ENCODE measurements at regions not wholly inside any gene's neighbourhood (a gene's known extent, or its start where the extent isn't known, plus 50 kb on each side); places are given as distances from the start of the nearest gene placed in this dataset.

DNA sequence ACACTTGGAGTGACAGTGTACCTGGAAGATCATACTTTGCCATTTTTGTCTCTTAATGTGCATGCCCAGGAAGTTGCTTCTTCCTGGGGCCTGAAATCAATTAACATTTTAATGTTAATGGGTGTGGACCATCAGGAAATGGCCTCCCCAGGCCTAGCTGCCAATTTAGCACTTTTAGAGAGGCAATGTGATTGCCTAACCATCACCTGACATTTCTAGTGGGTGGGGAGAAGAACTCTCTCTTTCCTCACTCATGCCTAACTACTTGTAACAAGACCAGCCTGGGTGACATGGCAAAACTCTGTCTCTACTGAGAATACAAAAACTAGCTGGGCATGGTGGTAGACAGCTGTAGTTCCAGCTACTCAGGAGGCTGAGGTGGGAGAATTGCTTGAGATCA lies 549.0 kb upstream of the RGS18 start:
- no peaks in the 10 kb centered on the region for H3K9me3 ChIP-seq
- TF ChIP-seq, protein P1, sequence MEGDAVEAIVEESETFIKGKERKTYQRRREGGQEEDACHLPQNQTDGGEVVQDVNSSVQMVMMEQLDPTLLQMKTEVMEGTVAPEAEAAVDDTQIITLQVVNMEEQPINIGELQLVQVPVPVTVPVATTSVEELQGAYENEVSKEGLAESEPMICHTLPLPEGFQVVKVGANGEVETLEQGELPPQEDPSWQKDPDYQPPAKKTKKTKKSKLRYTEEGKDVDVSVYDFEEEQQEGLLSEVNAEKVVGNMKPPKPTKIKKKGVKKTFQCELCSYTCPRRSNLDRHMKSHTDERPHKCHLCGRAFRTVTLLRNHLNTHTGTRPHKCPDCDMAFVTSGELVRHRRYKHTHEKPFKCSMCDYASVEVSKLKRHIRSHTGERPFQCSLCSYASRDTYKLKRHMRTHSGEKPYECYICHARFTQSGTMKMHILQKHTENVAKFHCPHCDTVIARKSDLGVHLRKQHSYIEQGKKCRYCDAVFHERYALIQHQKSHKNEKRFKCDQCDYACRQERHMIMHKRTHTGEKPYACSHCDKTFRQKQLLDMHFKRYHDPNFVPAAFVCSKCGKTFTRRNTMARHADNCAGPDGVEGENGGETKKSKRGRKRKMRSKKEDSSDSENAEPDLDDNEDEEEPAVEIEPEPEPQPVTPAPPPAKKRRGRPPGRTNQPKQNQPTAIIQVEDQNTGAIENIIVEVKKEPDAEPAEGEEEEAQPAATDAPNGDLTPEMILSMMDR (IDR thresholded peaks at IDR 0.05), result no peak
- H3K4me3 ChIP-seq, result no peak overlapping the region
- no peaks in the 10 kb centered on the region for H3K27me3 ChIP-seq
- no peaks in the 10 kb centered on the region for H3K4me1 ChIP-seq
- H3K9ac ChIP-seq (ENCODE audit: low read depth in 2 of 2, low read length in 2 of 2), result no peak overlapping the region
- no peaks in the 10 kb centered on the region for H3K36me3 ChIP-seq
- intact Hi-C loops (cut with DNase I), result no loop called here
- no peak overlapping the region for H3K27ac ChIP-seq
- DNase-seq, result no peak

DNA sequence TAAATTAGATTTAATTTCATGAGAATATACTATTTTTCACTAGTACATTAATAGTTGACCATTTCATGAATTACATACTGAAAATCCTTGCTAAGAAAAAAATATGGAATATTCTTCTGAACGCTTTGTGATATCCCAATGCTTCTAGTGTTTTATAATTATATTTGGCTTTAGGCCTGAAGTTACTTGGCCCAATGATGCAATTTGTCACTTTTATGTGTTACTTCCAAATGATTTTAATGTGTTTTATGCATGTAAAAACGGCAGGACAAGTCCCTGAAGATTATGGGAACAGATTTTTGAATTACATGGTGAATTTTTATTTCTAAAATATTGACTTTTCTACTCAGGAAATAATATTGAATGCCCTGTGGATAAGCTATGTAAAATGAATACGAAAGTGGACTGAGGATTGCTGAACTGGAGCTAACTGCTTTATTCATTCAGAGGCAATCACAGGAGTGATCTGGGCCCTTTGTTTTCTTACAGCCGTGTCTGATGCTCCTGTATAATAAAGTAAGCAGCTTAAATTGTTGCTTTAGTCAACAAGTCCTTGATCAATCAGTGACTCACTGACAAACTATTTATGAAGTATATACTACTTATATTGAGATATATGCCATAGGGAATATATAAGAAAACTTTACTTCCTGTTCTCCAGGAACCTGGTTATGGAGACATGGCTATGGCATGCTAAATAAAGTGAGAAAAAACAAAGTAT lies 543.0 kb upstream of the RGS18 start:
- H3K27ac ChIP-seq, result no peak overlapping the region
- TF ChIP-seq, protein P1 (IDR thresholded peaks at IDR 0.05), result no peak
- DNase-seq, result no peak
- no peaks in the 10 kb centered on the region for H3K4me1 ChIP-seq
- no peak overlapping the region for H3K9ac ChIP-seq (ENCODE audit: low read depth in 2 of 2, low read length in 2 of 2)
- no peaks in the 10 kb centered on the region for H3K27me3 ChIP-seq
- no peaks in the 10 kb centered on the region for H3K9me3 ChIP-seq
- no peaks in the 10 kb centered on the region for H3K36me3 ChIP-seq
- no peak overlapping the region for H3K4me3 ChIP-seq
- intact Hi-C loops (cut with DNase I), result no loop called here

DNA sequence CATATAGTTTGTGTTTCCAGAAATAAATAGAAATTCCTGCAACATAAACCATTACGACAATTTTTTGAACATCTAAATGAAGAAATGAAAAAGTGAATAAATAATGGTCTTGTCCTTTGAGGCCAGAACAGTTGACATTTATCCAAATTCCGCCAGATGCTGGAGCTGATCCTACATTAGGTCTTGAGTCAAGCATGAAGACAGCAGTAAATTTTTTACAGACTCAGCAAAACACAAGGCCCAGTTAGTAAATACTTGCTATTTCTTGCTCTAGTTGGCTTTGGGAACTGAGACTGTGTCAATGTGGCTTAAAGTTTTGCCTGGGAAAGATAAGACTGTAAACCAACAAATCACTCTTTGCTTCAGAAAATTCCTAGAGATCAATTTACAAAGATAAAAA lies 540.1 kb upstream of the RGS18 start:
- TF ChIP-seq, protein P1 (IDR thresholded peaks at IDR 0.05), result no peak
- DNase-seq, result no peak
- intact Hi-C loops (cut with DNase I), result no loop called here
- Histone ChIP-seq H3K36me3 (no peaks in the 10 kb centered on the region), H3K9ac (ENCODE audit: low read depth in 2 of 2, low read length in 2 of 2) (no peak overlapping the region), H3K27ac (no peak overlapping the region), H3K9me3 (no peaks in the 10 kb centered on the region), H3K4me3 (no peak overlapping the region), H3K4me1 (no peaks in the 10 kb centered on the region), H3K27me3 (no peaks in the 10 kb centered on the region)

DNA sequence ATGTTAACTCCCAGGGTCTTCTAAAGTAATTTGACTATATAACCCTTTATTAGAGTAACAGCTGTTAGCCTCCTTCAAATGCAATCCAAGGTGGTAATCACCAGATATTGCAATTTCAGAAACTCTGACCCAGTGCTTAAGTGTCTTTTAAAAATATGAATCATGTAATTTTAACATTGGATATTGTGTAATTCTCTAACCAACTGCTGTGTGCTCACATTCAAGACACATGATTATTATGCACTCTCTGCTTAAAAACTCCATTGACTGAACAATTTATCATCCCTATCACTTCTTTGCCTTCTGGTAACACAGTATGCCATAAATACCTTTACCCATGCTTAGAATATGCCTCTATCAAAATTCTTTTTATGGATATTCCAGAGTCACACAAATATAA lies 537.4 kb upstream of the RGS18 start:
- Histone ChIP-seq H3K9ac (ENCODE audit: low read depth in 2 of 2, low read length in 2 of 2) (no peak overlapping the region), H3K9me3 (no peaks in the 10 kb centered on the region), H3K27ac (no peak overlapping the region), H3K36me3 (no peaks in the 10 kb centered on the region), H3K4me1 (no peaks in the 10 kb centered on the region), H3K4me3 (no peak overlapping the region), H3K27me3 (no peaks in the 10 kb centered on the region)
- intact Hi-C loops (cut with DNase I), result no loop called here
- DNase-seq, result no peak
- TF ChIP-seq, protein P1 (IDR thresholded peaks at IDR 0.05), result no peak

DNA sequence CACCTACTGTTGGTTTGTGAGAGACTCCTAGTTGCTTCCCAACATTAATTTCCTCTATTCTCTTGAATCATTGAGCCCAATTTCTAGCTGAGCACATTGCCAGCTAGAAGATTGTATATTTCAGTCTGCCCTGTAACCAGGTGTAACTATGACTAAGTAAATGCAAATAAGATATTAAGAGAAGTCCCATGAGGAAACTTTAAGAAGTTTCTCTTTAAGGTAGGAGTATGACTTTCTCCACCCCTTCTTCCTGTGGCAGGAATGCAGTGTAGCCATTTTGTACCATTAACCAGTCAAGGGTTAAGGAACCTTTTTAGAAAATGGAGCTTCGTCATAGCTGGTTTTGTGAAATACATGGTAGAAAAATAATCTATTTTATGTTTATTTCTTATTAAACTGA lies 534.2 kb upstream of the RGS18 start:
- intact Hi-C loops (cut with DNase I), result no loop called here
- H3K9me3 ChIP-seq, result no peaks in the 10 kb centered on the region
- TF ChIP-seq, protein P1 (IDR thresholded peaks at IDR 0.05), result no peak
- H3K27ac ChIP-seq, result no peak overlapping the region
- H3K9ac ChIP-seq (ENCODE audit: low read depth in 2 of 2, low read length in 2 of 2), result no peak overlapping the region
- DNase-seq, result no peak
- no peaks in the 10 kb centered on the region for H3K27me3 ChIP-seq
- no peak overlapping the region for H3K4me3 ChIP-seq
- no peaks in the 10 kb centered on the region for H3K4me1 ChIP-seq
- H3K36me3 ChIP-seq, result no peaks in the 10 kb centered on the region

Data from colonic mucosa (tissue), 4 donors.